ENCODE measurements at regions not wholly inside any gene's neighbourhood (a gene's known extent, or its start where the extent isn't known, plus 50 kb on each side); places are given as distances from the start of the nearest gene placed in this dataset.

GRCh38 chr16:74232806-74233465 lies 63.7 kb upstream of the PSMD7 start:
- H3K27ac ChIP-seq (ENCODE audit: insufficient read depth, low read depth, low read length, poor library complexity, severe bottlenecking): no peak overlapping the region
- no peaks in the 10 kb centered on the region for H3K9me3 ChIP-seq (ENCODE audit: control insufficient read depth, low read length)
- no peaks in the 10 kb centered on the region for H3K27me3 ChIP-seq (ENCODE audit: control insufficient read depth, insufficient read depth, low read length, poor library complexity, severe bottlenecking)
- WGBS, 2 experiments: 88 to 97% methylated on average over 2 of the region's 2 CpGs
- no peak overlapping the region for H3K4me3 ChIP-seq (ENCODE audit: insufficient read depth, low read depth, low read length)
- H3K36me3 ChIP-seq (ENCODE audit: control insufficient read depth, insufficient read depth, low read length): no peaks in the 10 kb centered on the region
- no peaks in the 10 kb centered on the region for H3K4me1 ChIP-seq (ENCODE audit: control insufficient read depth, insufficient read depth, low read length)

DNA sequence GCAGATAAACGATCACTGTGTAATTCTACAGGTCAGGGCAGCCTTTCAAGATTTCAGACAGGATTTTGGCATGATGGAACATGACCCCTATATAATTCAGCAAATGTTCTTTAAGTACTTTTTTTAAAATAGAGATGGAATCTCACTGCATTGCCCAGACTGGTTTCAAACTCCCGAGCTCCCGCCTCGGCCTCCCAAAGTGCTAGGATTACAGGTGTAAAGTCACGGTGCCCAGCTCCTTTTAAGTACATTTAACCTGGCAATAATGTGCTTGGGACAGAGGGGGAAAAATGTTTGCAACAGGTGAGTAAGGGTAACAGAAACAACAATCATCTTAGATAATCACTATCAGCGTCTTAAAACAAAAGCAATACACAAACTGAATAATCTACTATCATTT lies 66.5 kb upstream of the PSMD7 start:
- Histone ChIP-seq H3K9me3 (ENCODE audit: control insufficient read depth, low read length) (no peaks in the 10 kb centered on the region), H3K27me3 (ENCODE audit: control insufficient read depth, insufficient read depth, low read length, poor library complexity, severe bottlenecking) (no peaks in the 10 kb centered on the region), H3K4me1 (ENCODE audit: control insufficient read depth, insufficient read depth, low read length) (no peaks in the 10 kb centered on the region), H3K36me3 (ENCODE audit: control insufficient read depth, insufficient read depth, low read length) (no peaks in the 10 kb centered on the region), H3K27ac (ENCODE audit: insufficient read depth, low read depth, low read length, poor library complexity, severe bottlenecking) (no peak overlapping the region), H3K4me3 (ENCODE audit: insufficient read depth, low read depth, low read length) (no peak overlapping the region)
- 89 to 92% methylated on average over 6 of the region's 6 CpGs for WGBS, 2 experiments

GRCh38 chr16:74226338-74226954 lies 70.2 kb upstream of the PSMD7 start:
- Histone ChIP-seq H3K4me1 (ENCODE audit: control insufficient read depth, insufficient read depth, low read length) (no peaks in the 10 kb centered on the region), H3K36me3 (ENCODE audit: control insufficient read depth, insufficient read depth, low read length) (no peaks in the 10 kb centered on the region), H3K27ac (ENCODE audit: insufficient read depth, low read depth, low read length, poor library complexity, severe bottlenecking) (no peak overlapping the region), H3K4me3 (ENCODE audit: insufficient read depth, low read depth, low read length) (no peak overlapping the region), H3K27me3 (ENCODE audit: control insufficient read depth, insufficient read depth, low read length, poor library complexity, severe bottlenecking) (no peaks in the 10 kb centered on the region), H3K9me3 (ENCODE audit: control insufficient read depth, low read length) (no peaks in the 10 kb centered on the region)
- WGBS, 2 experiments: 32 to 42% methylated on average over 3 to 4 of the region's 6 CpGs

- Histone ChIP-seq H3K27ac (ENCODE audit: insufficient read depth, low read depth, low read length, poor library complexity, severe bottlenecking) (no peak overlapping the region), H3K36me3 (ENCODE audit: control insufficient read depth, insufficient read depth, low read length) (no peaks in the 10 kb centered on the region), H3K4me3 (ENCODE audit: insufficient read depth, low read depth, low read length) (no peak overlapping the region), H3K9me3 (ENCODE audit: control insufficient read depth, low read length) (no peaks in the 10 kb centered on the region), H3K4me1 (ENCODE audit: control insufficient read depth, insufficient read depth, low read length) (no peaks in the 10 kb centered on the region), H3K27me3 (ENCODE audit: control insufficient read depth, insufficient read depth, low read length, poor library complexity, severe bottlenecking) (no peaks in the 10 kb centered on the region)
- WGBS, 2 experiments: 90 to 94% methylated on average over 8 to 9 of the region's 10 CpGs
Measured at GRCh38 chr16:74224828-74225612, 71.6 kb upstream of the PSMD7 start.

- Histone ChIP-seq H3K27me3 (ENCODE audit: control insufficient read depth, insufficient read depth, low read length, poor library complexity, severe bottlenecking) (no peaks in the 10 kb centered on the region), H3K9me3 (ENCODE audit: control insufficient read depth, low read length) (no peaks in the 10 kb centered on the region), H3K4me1 (ENCODE audit: control insufficient read depth, insufficient read depth, low read length) (no peaks in the 10 kb centered on the region), H3K36me3 (ENCODE audit: control insufficient read depth, insufficient read depth, low read length) (no peaks in the 10 kb centered on the region), H3K4me3 (ENCODE audit: insufficient read depth, low read depth, low read length) (no peak overlapping the region), H3K27ac (ENCODE audit: insufficient read depth, low read depth, low read length, poor library complexity, severe bottlenecking) (no peak overlapping the region)
- WGBS, 2 experiments: 94 to 97% methylated on average over 3 of the region's 3 CpGs
Measured at GRCh38 chr16:74221828-74222227, 74.8 kb upstream of the PSMD7 start.

DNA sequence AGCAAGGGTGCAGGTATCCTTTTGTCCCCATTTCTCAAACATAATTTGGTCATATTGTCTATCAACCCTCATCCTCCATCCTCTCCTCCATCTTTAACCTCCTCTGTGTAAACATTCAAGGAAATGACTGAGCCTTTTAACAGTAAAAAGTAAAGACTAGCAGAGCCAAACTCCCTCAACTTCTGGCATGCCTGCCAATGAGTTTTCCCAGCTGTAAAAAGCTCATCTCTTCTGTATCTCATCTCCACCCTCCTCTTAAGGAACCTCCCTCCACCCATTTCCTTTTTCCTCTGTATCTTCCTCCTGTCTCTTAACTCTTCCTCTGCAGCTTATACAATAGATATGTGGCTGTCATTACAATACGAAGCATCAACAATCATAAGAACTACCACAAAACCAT lies 76.9 kb upstream of the PSMD7 start:
- H3K36me3 ChIP-seq (ENCODE audit: control insufficient read depth, insufficient read depth, low read length): no peaks in the 10 kb centered on the region
- WGBS, 2 experiments: 88 to 93% methylated on average over 1 of the region's 1 CpG
- H3K9me3 ChIP-seq (ENCODE audit: control insufficient read depth, low read length): no peaks in the 10 kb centered on the region
- no peak overlapping the region for H3K27ac ChIP-seq (ENCODE audit: insufficient read depth, low read depth, low read length, poor library complexity, severe bottlenecking)
- H3K4me3 ChIP-seq (ENCODE audit: insufficient read depth, low read depth, low read length): no peak overlapping the region
- H3K27me3 ChIP-seq (ENCODE audit: control insufficient read depth, insufficient read depth, low read length, poor library complexity, severe bottlenecking): no peaks in the 10 kb centered on the region
- no peaks in the 10 kb centered on the region for H3K4me1 ChIP-seq (ENCODE audit: control insufficient read depth, insufficient read depth, low read length)

DNA sequence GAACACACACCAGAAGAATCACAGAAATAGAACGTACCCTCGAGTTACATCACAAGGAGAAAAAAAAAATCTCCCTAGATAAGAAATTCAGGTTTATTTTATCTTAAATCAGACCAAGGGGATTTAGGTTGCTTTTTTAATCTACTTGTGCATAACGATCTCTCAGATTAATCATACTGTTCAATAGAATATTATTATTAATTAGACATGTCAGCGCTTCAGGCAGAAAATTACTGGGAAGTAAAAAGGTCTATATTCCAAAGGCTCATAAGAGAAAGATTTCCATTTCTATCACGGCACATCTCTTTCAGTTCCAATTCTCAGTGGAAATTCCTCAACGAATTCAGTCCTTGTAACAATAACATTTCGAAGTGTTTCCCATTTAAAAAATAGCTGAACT lies 77.7 kb upstream of the PSMD7 start:
- Histone ChIP-seq H3K36me3 (ENCODE audit: control insufficient read depth, insufficient read depth, low read length) (no peaks in the 10 kb centered on the region), H3K9me3 (ENCODE audit: control insufficient read depth, low read length) (no peaks in the 10 kb centered on the region), H3K4me1 (ENCODE audit: control insufficient read depth, insufficient read depth, low read length) (no peaks in the 10 kb centered on the region), H3K4me3 (ENCODE audit: insufficient read depth, low read depth, low read length) (no peak overlapping the region), H3K27me3 (ENCODE audit: control insufficient read depth, insufficient read depth, low read length, poor library complexity, severe bottlenecking) (no peaks in the 10 kb centered on the region), H3K27ac (ENCODE audit: insufficient read depth, low read depth, low read length, poor library complexity, severe bottlenecking) (no peak overlapping the region)
- whole genome bisulfite sequencing, 2 experiments: 97 to 99% methylated on average over 5 to 6 of the region's 7 CpGs

GRCh38 chr16:74216319-74216718 lies 80.3 kb upstream of the PSMD7 start:
- no peak overlapping the region for H3K4me3 ChIP-seq (ENCODE audit: insufficient read depth, low read depth, low read length)
- H3K36me3 ChIP-seq (ENCODE audit: control insufficient read depth, insufficient read depth, low read length): no peaks in the 10 kb centered on the region
- H3K4me1 ChIP-seq (ENCODE audit: control insufficient read depth, insufficient read depth, low read length): no peaks in the 10 kb centered on the region
- H3K27ac ChIP-seq (ENCODE audit: insufficient read depth, low read depth, low read length, poor library complexity, severe bottlenecking): no peak overlapping the region
- WGBS, 2 experiments: 95 to 96% methylated on average over 4 of the region's 4 CpGs
- no peaks in the 10 kb centered on the region for H3K9me3 ChIP-seq (ENCODE audit: control insufficient read depth, low read length)
- H3K27me3 ChIP-seq (ENCODE audit: control insufficient read depth, insufficient read depth, low read length, poor library complexity, severe bottlenecking): no peaks in the 10 kb centered on the region

GRCh38 chr16:74215249-74215648 lies 81.4 kb upstream of the PSMD7 start:
- no peaks in the 10 kb centered on the region for H3K9me3 ChIP-seq (ENCODE audit: control insufficient read depth, low read length)
- WGBS, 2 experiments: 92% methylated on average over 6 of the region's 6 CpGs
- H3K27ac ChIP-seq (ENCODE audit: insufficient read depth, low read depth, low read length, poor library complexity, severe bottlenecking): no peak overlapping the region
- no peaks in the 10 kb centered on the region for H3K36me3 ChIP-seq (ENCODE audit: control insufficient read depth, insufficient read depth, low read length)
- no peak overlapping the region for H3K4me3 ChIP-seq (ENCODE audit: insufficient read depth, low read depth, low read length)
- no peaks in the 10 kb centered on the region for H3K4me1 ChIP-seq (ENCODE audit: control insufficient read depth, insufficient read depth, low read length)
- no peaks in the 10 kb centered on the region for H3K27me3 ChIP-seq (ENCODE audit: control insufficient read depth, insufficient read depth, low read length, poor library complexity, severe bottlenecking)

DNA sequence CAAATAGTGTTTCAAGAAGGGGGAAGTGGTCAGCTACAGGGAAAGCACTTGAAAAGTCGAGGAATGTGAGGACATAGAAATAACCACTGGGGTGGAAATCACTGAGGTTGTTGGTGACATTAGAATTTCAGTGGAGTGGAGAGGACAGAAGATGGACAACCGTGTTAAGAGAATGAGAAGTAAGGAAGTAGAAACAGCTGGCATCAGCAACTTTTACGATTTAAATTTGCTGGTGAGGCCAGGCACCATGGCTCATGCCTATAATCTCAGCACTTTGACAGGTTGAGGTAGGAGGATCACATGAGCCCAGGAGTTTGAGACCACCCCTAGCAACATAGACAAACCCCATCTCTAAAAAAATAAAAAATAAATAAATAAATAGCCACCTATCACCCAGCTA lies 83.2 kb upstream of the PSMD7 start:
- no peaks in the 10 kb centered on the region for H3K9me3 ChIP-seq (ENCODE audit: control insufficient read depth, low read length)
- no peak overlapping the region for H3K4me3 ChIP-seq (ENCODE audit: insufficient read depth, low read depth, low read length)
- no peaks in the 10 kb centered on the region for H3K27me3 ChIP-seq (ENCODE audit: control insufficient read depth, insufficient read depth, low read length, poor library complexity, severe bottlenecking)
- H3K36me3 ChIP-seq (ENCODE audit: control insufficient read depth, insufficient read depth, low read length): no peaks in the 10 kb centered on the region
- H3K4me1 ChIP-seq (ENCODE audit: control insufficient read depth, insufficient read depth, low read length): no peaks in the 10 kb centered on the region
- 93 to 96% methylated on average over 3 of the region's 3 CpGs for WGBS, 2 experiments
- H3K27ac ChIP-seq (ENCODE audit: insufficient read depth, low read depth, low read length, poor library complexity, severe bottlenecking): no peak overlapping the region

Measured in ectodermal cell (in vitro differentiated cells).